Prostate gland (tissue), 2 donors: ENCODE measurements at regions not wholly inside any gene's neighbourhood (a gene's known extent, or its start where the extent isn't known, plus 50 kb on each side); places are given as distances from the start of the nearest gene placed in this dataset.

ENCODE experiments used
- DNase-seq: peaks from one replicate; pipeline ENCODE4 v3.0.0-alpha.2; 2019; ENCODE audit warnings: low spot score
- H3K27ac ChIP-seq, 2 donors: fragments of 200-600 bp; sonication (generic); 2 replicates each; pipeline ENCODE4 v1.5.1; 2017 to 2019
- H3K27me3 ChIP-seq: fragments of 200-600 bp; sonication (generic); replicated peaks from 2 replicates; pipeline ENCODE4 v1.5.1; 2019; ENCODE audit not compliant: insufficient read depth
- H3K36me3 ChIP-seq, 2 donors: fragments of 200-600 bp; sonication (generic); 1 replicate in 1 of 2; 2 replicates in 1 of 2; pipeline versions ENCODE4 v1.5.1 to v1.8.1; 2017 to 2019
- H3K4me1 ChIP-seq: fragments of 200-600 bp; sonication (generic); replicated peaks from 2 replicates; pipeline ENCODE4 v1.5.1; 2019
- H3K4me3 ChIP-seq, 2 donors: fragments of 200-600 bp; sonication (generic); 2 replicates each; pipeline ENCODE4 v1.5.1; 2017 to 2019
- H3K9me3 ChIP-seq: fragments of 200-600 bp; sonication (generic); 2 replicates; pipeline ENCODE4 v1.5.1; 2017
- POLR2A ChIP-seq: fragments of 450-650 bp; IDR thresholded peaks from one replicate; pipeline ENCODE4 v1.6.1; 2016; ENCODE audit warnings: antibody characterized with exemption, mild to moderate bottlenecking
- POLR2AphosphoS5 ChIP-seq: sonication (generic); formaldehyde crosslinking; IDR thresholded peaks from one replicate; pipeline ENCODE4 v1.6.1; 2017; ENCODE audit warnings: antibody characterized with exemption
- WGBS: methylation state at CpG from one replicate; pipeline ENCODE4 v1.1.5; 2018; 5-methylcytosine and 5-hydroxymethylcytosine counted together
- intact Hi-C: fragments of 100-400 bp; cut with DNase I; formaldehyde crosslinking; loops from one replicate; pipeline ENCODE4 v1.14.2; 2022
- TF ChIP-seq, protein P1 (sequence below), 4 experiments: fragments of 200-600 bp in 2 of 4; fragments of 450-650 bp in 2 of 4; sonication (generic) in 2 of 4; IDR thresholded peaks; 1 replicate in 3 of 4; 2 replicates in 1 of 4; pipeline ENCODE4 v1.5.1; 2016 to 2019; ENCODE audit warnings: antibody characterized with exemption in 4 of 4, mild to moderate bottlenecking in 2 of 4, moderate library complexity in 2 of 4

DNA sequence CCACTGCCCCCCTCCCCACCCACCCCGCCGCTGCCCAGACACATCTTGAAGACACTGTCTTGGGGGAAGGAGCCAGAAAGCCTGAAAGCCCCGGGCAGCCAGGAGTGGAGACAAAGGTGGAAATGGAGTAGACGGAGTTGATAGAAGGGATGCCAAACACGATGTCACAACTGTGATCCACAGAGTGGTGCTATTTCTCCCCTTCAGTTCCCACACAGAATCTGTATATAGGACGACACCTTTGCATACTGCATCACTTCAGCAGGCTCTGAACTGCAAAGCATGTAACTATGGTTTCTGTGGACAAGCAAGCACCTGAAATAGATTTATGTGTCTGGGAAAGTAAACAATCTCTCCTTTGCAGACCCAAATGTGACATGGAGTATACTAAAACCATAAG, 56.4 kb upstream of the F13A1 start:
- H3K4me1 ChIP-seq, result no peaks in the 10 kb centered on the region
- no peaks in the 10 kb centered on the region for H3K9me3 ChIP-seq
- no peak overlapping the region for H3K4me3 ChIP-seq
- 78% methylated on average over 6 of the region's 6 CpGs for WGBS
- H3K27ac ChIP-seq, result no peak overlapping the region
- intact Hi-C loops, result no loop called here
- H3K36me3 ChIP-seq, result no peaks in the 10 kb centered on the region
- no peak for DNase-seq
- TF ChIP-seq, protein P1, sequence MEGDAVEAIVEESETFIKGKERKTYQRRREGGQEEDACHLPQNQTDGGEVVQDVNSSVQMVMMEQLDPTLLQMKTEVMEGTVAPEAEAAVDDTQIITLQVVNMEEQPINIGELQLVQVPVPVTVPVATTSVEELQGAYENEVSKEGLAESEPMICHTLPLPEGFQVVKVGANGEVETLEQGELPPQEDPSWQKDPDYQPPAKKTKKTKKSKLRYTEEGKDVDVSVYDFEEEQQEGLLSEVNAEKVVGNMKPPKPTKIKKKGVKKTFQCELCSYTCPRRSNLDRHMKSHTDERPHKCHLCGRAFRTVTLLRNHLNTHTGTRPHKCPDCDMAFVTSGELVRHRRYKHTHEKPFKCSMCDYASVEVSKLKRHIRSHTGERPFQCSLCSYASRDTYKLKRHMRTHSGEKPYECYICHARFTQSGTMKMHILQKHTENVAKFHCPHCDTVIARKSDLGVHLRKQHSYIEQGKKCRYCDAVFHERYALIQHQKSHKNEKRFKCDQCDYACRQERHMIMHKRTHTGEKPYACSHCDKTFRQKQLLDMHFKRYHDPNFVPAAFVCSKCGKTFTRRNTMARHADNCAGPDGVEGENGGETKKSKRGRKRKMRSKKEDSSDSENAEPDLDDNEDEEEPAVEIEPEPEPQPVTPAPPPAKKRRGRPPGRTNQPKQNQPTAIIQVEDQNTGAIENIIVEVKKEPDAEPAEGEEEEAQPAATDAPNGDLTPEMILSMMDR (IDR thresholded peaks at IDR 0.05), result no peak
- no peak for TF ChIP-seq POLR2A
- TF ChIP-seq POLR2AphosphoS5, result no peak
- no peaks in the 10 kb centered on the region for H3K27me3 ChIP-seq

DNA sequence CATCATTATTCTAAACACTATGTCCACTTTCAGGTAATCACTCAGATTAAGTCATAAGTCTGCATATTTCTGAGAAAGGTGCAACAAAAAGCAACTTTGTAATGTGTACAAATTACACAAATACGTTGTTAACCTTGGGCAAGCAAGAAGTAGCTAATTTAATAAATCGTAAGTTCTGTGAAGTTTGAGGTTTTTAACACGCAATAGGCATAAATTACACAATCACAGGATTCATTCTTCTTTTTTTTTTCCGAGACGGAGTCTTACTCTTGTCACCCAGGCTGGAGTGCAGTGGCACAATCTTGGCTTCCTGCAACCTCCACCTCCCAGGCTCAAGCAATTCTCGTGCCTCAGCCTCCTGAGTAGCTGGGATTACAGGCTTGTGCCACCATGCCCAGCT, 57.2 kb upstream of the F13A1 start:
- TF ChIP-seq POLR2A (no peak), POLR2AphosphoS5 (no peak)
- TF ChIP-seq, protein P1 (IDR thresholded peaks at IDR 0.05), result no peak
- H3K27ac ChIP-seq, result no peak overlapping the region
- DNase-seq, result no peak
- 88% methylated on average over 6 of the region's 6 CpGs for WGBS
- H3K4me1 ChIP-seq, result no peaks in the 10 kb centered on the region
- H3K27me3 ChIP-seq, result no peaks in the 10 kb centered on the region
- H3K4me3 ChIP-seq, result no peak overlapping the region
- intact Hi-C loops, result no loop called here
- H3K36me3 ChIP-seq, result no peaks in the 10 kb centered on the region
- H3K9me3 ChIP-seq, result no peaks in the 10 kb centered on the region

DNA sequence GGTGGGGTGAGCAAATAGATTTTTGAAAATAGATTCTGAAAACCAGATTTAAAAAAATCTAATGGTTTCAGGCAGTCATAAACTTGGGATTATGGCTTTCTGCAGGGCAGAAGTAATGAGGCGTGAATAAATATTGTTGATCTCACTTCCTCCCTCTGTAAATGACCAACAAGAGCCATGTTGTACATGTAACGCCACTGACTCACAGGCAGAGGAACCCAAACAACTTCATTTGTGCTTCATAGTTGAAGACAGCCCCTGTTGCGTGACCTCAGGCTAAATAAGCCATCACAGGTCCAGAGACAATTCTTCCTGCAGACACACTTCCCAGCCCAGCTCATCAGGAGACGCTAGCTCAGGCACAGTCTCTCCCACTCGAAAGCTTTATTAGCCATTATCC, 59.1 kb upstream of the F13A1 start:
- no peaks in the 10 kb centered on the region for H3K36me3 ChIP-seq
- no peak overlapping the region for H3K4me3 ChIP-seq
- no peak overlapping the region for H3K27ac ChIP-seq
- TF ChIP-seq, protein P1 (IDR thresholded peaks at IDR 0.05), result no peak
- no peak for TF ChIP-seq POLR2AphosphoS5
- TF ChIP-seq POLR2A, result no peak
- intact Hi-C loops, result no loop called here
- DNase-seq, result no peak
- no peaks in the 10 kb centered on the region for H3K9me3 ChIP-seq
- no peaks in the 10 kb centered on the region for H3K27me3 ChIP-seq
- WGBS, result 69% methylated on average over 5 of the region's 5 CpGs
- H3K4me1 ChIP-seq, result no peaks in the 10 kb centered on the region

DNA sequence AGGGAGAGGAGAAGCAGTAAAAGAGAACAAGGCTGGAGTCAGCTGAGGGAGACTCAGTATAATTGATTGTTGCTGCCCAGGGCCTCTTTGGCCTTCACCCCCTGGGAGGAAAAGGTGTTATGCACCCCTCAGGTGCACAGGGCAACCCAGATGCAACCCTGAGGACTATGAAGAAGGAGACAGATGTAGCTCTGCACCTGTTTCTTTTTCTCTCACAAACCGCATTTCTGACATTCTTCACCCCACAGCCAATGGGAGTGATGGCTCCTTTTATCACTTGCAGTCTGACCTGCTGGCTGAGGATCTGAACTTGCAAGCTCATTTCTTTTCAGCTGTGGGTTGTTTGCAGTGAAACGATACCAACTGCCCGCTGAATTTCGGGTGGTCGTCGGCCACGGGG, 64.1 kb upstream of the F13A1 start:
- no peak for DNase-seq
- intact Hi-C loops, result no loop called here

DNA sequence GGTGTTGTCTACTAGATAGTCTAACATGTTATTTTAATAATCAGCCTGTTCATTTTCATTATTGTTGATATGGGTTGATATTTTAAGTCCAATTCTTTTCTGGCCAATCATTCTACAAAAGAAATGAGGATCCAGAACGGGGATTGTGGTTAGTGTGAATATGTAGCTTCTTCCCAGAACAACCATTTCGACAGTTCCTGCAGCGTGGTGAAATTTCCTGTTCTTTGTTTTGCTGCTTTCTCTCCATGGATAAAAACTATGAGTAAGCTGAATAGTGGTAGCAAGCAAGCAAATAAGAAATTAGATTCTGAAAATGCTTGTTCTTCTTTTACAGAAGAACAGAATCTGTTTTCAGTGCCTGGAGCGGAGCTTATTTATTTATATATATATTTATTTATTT, 65.5 kb upstream of the F13A1 start:
- intact Hi-C loops, result no loop called here
- no peak for DNase-seq
- Histone ChIP-seq H3K4me1 (no peaks in the 10 kb centered on the region), H3K27me3 (no peaks in the 10 kb centered on the region), H3K4me3 (no peak overlapping the region), H3K36me3 (no peaks in the 10 kb centered on the region), H3K27ac (no peak overlapping the region), H3K9me3 (no peaks in the 10 kb centered on the region)
- WGBS, result 76% methylated on average over 4 of the region's 4 CpGs
- TF ChIP-seq, protein P1 (IDR thresholded peaks at IDR 0.05), result no peak
- no peak for TF ChIP-seq POLR2AphosphoS5
- no peak for TF ChIP-seq POLR2A

More for the DNA sequence above, 64.1 kb upstream of the F13A1 start:
- H3K4me1 ChIP-seq, result no peaks in the 10 kb centered on the region
- no peak overlapping the region for H3K27ac ChIP-seq
- H3K9me3 ChIP-seq, result no peaks in the 10 kb centered on the region
- TF ChIP-seq POLR2AphosphoS5, result no peak
- TF ChIP-seq, protein P1 (IDR thresholded peaks at IDR 0.05), result no peak
- no peak for TF ChIP-seq POLR2A
- H3K36me3 ChIP-seq, result no peaks in the 10 kb centered on the region
- WGBS, result 49% methylated on average over 7 of the region's 7 CpGs
- H3K4me3 ChIP-seq, result no peak overlapping the region
- no peaks in the 10 kb centered on the region for H3K27me3 ChIP-seq
